Tibial artery (tissue), 4 donors: ENCODE measurements at regions not wholly inside any gene's neighbourhood (a gene's known extent, or its start where the extent isn't known, plus 50 kb on each side); places are given as distances from the start of the nearest gene placed in this dataset.

Experiments
- DNase-seq, 2 donors: peaks; one replicate each; pipeline ENCODE4 v3.0.0-alpha.2; 2019
- H3K27ac ChIP-seq, 2 donors: fragments of 200-600 bp; sonication (generic) in 1 of 2; 1 replicate in 1 of 2; 2 replicates in 1 of 2; pipeline ENCODE4 v1.5.1; 2018 to 2019; ENCODE audit warnings: mild to moderate bottlenecking in 1 of 2
- H3K27me3 ChIP-seq, 2 donors: fragments of 200-600 bp; sonication (generic) in 1 of 2; one replicate each; pipeline versions ENCODE4 v1.5.1 to v1.6.0; 2016 to 2019
- H3K36me3 ChIP-seq, 3 donors: fragments of 200-600 bp; sonication (generic) in 2 of 3; one replicate each; pipeline ENCODE4 v1.5.1; 2016 to 2019; ENCODE audit warnings: mild to moderate bottlenecking in 2 of 3
- H3K4me1 ChIP-seq, 4 donors: fragments of 200-600 bp; sonication (generic) in 2 of 4; 1 replicate in 3 of 4; 2 replicates in 1 of 4; pipeline ENCODE4 v1.5.1; 2016 to 2019
- H3K4me3 ChIP-seq, 2 donors: fragments of 200-600 bp; sonication (generic) in 1 of 2; 1 replicate in 1 of 2; 2 replicates in 1 of 2; pipeline ENCODE4 v1.5.1; 2018 to 2019; ENCODE audit warnings: mild to moderate bottlenecking in 2 of 2
- H3K9me3 ChIP-seq, 3 donors: fragments of 200-600 bp; sonication (generic) in 1 of 3; one replicate each; pipeline ENCODE4 v1.5.1; 2016 to 2019
- intact Hi-C: fragments of 100-400 bp; cut with DNase I; formaldehyde crosslinking; loops from one replicate; pipeline ENCODE4 v1.15.0; 2023; ENCODE audit warnings: low total_unique reads
- TF ChIP-seq, protein P1 (sequence below), 2 experiments: fragments of 200-600 bp in 1 of 2; fragments of 450-650 bp in 1 of 2; IDR thresholded peaks; one replicate each; pipeline ENCODE4 v1.5.1; 2017 to 2019; ENCODE audit warnings: antibody characterized with exemption in 2 of 2, mild to moderate bottlenecking in 1 of 2, moderate library complexity in 1 of 2

- Histone ChIP-seq H3K9me3 (no peaks in the 10 kb centered on the region), H3K27ac (no peak overlapping the region), H3K36me3 (no peaks in the 10 kb centered on the region), H3K4me3 (no peak overlapping the region), H3K27me3 (no peaks in the 10 kb centered on the region), H3K4me1 (no peaks in the 10 kb centered on the region)
- TF ChIP-seq, protein P1, sequence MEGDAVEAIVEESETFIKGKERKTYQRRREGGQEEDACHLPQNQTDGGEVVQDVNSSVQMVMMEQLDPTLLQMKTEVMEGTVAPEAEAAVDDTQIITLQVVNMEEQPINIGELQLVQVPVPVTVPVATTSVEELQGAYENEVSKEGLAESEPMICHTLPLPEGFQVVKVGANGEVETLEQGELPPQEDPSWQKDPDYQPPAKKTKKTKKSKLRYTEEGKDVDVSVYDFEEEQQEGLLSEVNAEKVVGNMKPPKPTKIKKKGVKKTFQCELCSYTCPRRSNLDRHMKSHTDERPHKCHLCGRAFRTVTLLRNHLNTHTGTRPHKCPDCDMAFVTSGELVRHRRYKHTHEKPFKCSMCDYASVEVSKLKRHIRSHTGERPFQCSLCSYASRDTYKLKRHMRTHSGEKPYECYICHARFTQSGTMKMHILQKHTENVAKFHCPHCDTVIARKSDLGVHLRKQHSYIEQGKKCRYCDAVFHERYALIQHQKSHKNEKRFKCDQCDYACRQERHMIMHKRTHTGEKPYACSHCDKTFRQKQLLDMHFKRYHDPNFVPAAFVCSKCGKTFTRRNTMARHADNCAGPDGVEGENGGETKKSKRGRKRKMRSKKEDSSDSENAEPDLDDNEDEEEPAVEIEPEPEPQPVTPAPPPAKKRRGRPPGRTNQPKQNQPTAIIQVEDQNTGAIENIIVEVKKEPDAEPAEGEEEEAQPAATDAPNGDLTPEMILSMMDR (IDR thresholded peaks at IDR 0.05), result no peak
- intact Hi-C loops, result no loop called here
- no peak for DNase-seq
Observed at GRCh38 chr4:18291256-18291655, 269.7 kb upstream of the LCORL start.

- no peaks in the 10 kb centered on the region for H3K9me3 ChIP-seq
- H3K4me1 ChIP-seq, result no peaks in the 10 kb centered on the region
- no peak overlapping the region for H3K27ac ChIP-seq
- intact Hi-C loops, result no loop called here
- no peak for DNase-seq
- H3K27me3 ChIP-seq, result no peaks in the 10 kb centered on the region
- H3K36me3 ChIP-seq, result no peaks in the 10 kb centered on the region
- no peak overlapping the region for H3K4me3 ChIP-seq
- TF ChIP-seq, protein P1 (IDR thresholded peaks at IDR 0.05), result no peak
Observed at GRCh38 chr4:18285357-18285756, 263.8 kb upstream of the LCORL start.

DNA sequence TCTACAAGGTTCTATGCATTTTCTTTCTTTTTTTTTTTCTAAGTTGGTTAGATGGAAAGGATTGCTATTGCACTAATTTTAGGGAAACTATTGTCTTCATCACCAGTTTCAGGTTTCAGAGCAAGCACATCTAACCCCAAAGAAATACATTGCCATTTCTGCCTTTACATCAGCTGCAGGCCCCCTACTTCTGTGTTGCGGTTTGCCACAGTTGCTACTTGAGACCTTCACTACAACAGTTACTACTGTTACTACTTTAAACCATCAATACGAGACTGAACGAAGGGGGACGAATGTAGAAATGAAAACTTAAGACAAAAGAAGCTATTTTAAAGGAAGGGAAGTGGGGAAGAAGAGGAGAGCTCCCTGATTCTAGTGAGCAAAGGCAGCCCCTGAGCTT, 256.7 kb upstream of the LCORL start:
- Histone ChIP-seq H3K9me3 (peaks cover 0 to 4% (median 0%) of the 10 kb centered on the region in 3 donors), H3K4me3 (no peak overlapping the region), H3K27ac (no peak overlapping the region), H3K4me1 (no peaks in the 10 kb centered on the region), H3K36me3 (no peaks in the 10 kb centered on the region), H3K27me3 (no peaks in the 10 kb centered on the region)
- intact Hi-C loops, result no loop called here
- TF ChIP-seq, protein P1 (IDR thresholded peaks at IDR 0.05), result no peak
- no peak for DNase-seq

DNA sequence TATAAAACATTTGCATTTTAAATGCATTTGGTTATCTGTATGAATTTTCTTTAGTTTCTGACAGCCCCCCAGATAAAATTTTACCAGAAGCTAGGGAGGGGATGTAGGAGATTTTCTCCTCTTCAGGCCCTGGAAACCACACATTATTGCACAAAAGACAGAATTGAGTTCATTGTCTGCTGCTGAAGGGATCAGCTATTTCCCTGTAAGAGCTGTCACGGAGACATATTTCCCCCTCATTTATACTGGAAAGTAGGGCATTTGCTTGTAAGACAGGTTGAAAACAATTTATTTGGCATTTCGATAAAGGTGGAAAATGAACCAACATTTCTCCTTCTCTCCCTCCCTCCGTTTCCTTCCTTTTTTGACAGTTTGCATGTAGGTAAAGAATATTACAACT, 241.3 kb upstream of the LCORL start:
- Histone ChIP-seq H3K4me3 (no peak overlapping the region), H3K4me1 (no peaks in the 10 kb centered on the region), H3K9me3 (no peaks in the 10 kb centered on the region), H3K27ac (no peak overlapping the region), H3K27me3 (no peaks in the 10 kb centered on the region), H3K36me3 (no peaks in the 10 kb centered on the region)
- TF ChIP-seq, protein P1 (IDR thresholded peaks at IDR 0.05), result no peak
- no peak for DNase-seq
- intact Hi-C loops, result no loop called here

GRCh38 chr4:18252052-18252451, 230.5 kb upstream of the LCORL start:
- no peaks in the 10 kb centered on the region for H3K9me3 ChIP-seq
- no peak overlapping the region for H3K27ac ChIP-seq
- H3K4me3 ChIP-seq, result no peak overlapping the region
- no peaks in the 10 kb centered on the region for H3K4me1 ChIP-seq
- intact Hi-C loops, result no loop called here
- no peaks in the 10 kb centered on the region for H3K36me3 ChIP-seq
- no peak for DNase-seq
- no peaks in the 10 kb centered on the region for H3K27me3 ChIP-seq
- TF ChIP-seq, protein P1 (IDR thresholded peaks at IDR 0.05), result no peak

DNA sequence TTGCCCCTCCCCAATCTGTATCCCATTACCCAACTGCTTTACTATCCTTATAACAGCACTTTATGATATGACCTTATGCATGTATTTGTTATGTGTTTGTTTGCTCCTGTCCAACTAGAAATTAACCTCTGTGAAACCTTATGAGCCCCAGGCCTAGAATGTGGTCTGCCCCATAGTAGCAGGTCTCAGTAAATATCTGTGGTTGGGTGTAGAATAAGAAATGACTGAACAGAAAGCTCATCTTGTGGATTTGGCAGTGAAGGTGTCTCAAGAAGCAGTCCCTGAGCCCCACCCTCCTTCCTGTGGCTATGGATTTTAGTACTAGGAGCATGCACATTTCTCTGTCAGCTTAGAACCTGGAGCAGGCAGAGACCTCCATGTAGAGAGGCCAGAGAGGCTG, 229.0 kb upstream of the LCORL start:
- intact Hi-C loops, result no loop called here
- no peaks in the 10 kb centered on the region for H3K27me3 ChIP-seq
- TF ChIP-seq, protein P1 (IDR thresholded peaks at IDR 0.05), result no peak

More for the DNA sequence above, 229.0 kb upstream of the LCORL start:
- DNase-seq, result no peak
- Histone ChIP-seq H3K27ac (no peak overlapping the region), H3K9me3 (no peaks in the 10 kb centered on the region), H3K36me3 (no peaks in the 10 kb centered on the region), H3K4me3 (no peak overlapping the region), H3K4me1 (no peaks in the 10 kb centered on the region)
